ENCODE measurements at regions not wholly inside any gene's neighbourhood (a gene's known extent, or its start where the extent isn't known, plus 50 kb on each side); places are given as distances from the start of the nearest gene placed in this dataset.

GRCh38 chr18:47758000-47758399 is 172.5 kb downstream of the SMAD2 start:
- DNase-seq (ENCODE audit: low read depth in 3 of 3): no peak

DNA sequence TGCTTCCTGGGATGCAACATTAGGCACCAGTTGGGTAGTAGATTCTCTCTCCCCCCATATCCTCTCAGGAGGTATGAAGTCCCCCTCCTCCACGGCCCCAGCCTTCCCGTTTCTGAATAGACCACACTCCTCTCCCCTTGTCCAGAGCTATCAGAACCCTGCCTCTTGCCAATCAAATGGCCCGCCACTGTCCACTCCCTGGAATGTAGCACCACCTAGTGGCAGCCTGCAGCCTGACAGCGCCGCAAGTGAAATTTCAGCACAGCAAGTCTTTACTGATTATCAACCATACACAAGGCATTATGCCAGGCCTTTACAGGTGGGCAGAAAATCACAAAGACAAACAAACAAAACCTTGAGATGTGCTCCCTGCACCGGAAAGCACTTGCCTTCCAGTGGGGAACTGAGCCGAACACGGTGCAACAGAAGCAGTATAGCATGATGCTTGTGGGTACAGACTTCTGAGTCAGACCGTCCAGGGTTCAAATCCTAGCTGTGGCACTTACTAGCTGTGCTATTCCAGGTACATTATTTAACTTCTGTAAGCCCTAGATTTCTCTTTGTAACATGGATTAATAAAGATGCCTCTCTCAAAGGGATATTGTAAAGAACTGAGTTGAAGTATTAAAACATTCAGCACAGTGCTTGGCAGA is 174.0 kb downstream of the SMAD2 start:
- DNase-seq (ENCODE audit: low read depth in 3 of 3): peak; percentile 27 to 46 (median 30)

DNA sequence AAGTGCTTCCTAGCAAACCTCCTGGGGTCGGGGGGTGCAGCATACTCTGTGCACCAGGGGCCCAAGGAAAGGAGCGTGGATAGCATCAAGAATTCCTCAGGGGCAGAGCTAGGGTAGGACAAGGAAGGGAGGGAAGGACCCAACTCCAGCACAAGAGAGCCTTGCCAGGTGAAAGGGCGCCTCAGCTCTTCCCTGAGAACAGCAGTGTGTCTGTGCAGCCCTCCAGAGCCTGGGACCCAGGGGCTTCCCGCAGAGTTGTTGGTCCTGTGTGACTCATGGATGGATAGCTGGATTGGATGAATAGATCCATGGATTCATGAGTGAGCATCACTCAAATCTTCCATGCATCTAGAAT is 175.4 kb downstream of the SMAD2 start:
- no peak for DNase-seq (ENCODE audit: low read depth in 3 of 3)

- DNase-seq (ENCODE audit: low read depth in 3 of 3): peak; percentile 37 to 55 (median 47)
Measured at GRCh38 chr18:47754311-47755101, 176.0 kb downstream of the SMAD2 start.

- DNase-seq (ENCODE audit: low read depth in 3 of 3): no peak
Measured at GRCh38 chr18:47752796-47753645, 177.4 kb downstream of the SMAD2 start.

GRCh38 chr18:47750889-47751423 is 179.5 kb downstream of the SMAD2 start:
- DNase-seq (ENCODE audit: low read depth in 3 of 3): no peak

DNA sequence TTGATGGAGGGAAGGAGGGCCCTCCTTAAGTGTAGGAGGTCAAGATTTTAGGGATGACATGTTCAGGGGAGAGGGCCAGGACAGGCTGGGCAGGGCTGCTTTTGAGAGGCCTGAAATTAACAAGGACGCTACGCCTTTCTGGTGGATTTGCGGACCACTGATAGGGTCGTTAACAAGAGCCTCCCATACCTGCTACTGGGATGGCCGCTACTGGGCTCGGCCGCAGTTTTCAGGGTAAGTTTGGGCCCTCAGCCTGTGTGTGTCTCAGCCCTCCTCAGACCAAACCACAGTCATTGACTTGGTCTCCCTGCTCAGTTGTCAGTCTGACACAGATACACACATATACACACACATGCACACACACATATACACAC is 180.9 kb downstream of the SMAD2 start:
- no peak for DNase-seq (ENCODE audit: low read depth in 3 of 3)

DNA sequence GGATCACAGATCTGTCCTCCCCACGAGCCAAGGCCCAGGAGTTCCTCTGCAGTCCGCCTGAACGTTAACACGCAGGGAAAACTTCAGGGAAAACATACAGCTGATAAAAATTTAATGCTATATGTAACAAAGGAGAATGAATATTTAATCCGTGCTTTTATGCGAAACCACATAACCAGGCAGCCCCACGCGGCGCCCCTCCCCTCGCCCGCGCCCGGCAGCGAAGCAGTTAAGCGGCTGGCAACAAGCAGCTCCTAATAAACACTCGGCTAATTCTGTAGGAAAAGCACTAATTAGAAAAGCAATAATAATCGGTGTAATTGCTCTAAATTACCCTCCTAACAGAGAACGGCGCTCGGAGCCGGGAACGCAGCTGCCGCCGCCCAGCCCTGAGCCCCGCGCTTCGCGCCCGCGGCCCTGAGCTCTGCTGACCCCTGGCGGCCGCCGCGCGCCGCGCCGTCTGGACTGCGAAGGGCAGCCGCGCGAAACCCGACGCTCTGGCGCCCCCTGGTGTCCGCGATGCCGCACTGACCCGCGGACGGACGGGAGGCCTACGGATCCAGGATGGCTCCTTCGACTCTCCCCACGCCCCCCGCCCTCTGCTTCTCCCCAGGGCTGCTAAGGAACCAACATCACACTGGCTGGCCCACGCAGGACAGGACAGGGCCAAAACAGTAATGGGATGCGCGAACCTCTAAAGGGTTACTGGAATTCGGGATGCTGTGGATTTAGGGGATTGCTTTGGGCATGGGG is 181.4 kb downstream of the SMAD2 start:
- DNase-seq (ENCODE audit: low read depth in 3 of 3): peak; percentile 53 to 67 (median 67)

GRCh38 chr18:47748093-47748796 is 182.2 kb downstream of the SMAD2 start:
- DNase-seq (ENCODE audit: low read depth in 3 of 3): no peak

DNA sequence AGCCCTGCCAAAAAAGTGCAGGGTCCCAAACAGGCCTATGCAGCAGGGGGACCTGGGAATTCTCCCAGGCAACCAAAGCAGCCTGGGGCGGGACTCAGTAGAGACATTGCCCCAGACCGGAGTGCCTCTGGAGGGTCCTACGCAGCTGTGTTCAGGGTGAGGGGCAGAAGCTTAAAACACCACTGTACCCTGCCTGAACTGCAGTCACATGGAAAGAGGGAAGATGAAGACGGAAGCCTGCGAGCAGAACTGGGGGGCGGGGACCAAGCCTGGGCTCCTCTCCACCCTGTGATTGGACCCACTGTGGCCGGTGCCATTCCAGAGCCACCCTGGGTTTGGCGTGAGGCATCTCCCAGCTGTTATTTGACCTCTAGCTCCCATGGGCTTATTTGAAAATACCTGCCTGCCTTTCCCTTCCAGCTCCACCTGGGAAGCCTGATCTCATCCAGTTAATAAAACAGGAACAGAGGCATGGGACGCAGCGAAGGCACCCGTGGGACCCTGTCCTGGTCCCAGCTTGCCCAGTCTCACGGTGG is 183.1 kb downstream of the SMAD2 start:
- DNase-seq (ENCODE audit: low read depth in 3 of 3): no peak

DNA sequence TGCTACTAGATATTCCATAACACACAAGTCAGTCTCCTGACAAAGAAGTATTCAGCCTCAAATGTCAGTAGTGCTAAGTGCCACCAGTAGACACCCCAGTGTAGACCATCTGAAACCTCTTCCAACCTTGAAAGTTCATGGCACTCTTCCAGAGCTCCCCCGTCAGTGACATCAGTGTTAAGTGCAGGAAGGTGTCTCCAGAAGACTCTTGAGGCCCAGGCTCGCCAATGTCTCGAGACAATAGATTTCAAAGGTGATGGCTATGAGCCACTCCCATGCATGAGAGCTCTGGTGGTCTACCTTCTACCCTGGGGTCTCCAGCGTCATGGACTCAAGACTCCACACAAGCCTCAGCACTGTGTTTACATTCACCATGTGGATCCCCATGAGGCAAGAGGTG is 183.8 kb downstream of the SMAD2 start:
- DNase-seq (ENCODE audit: low read depth in 3 of 3): no peak

GRCh38 chr18:47745227-47745626 is 185.2 kb downstream of the SMAD2 start:
- DNase-seq (ENCODE audit: low read depth in 3 of 3): no peak

GRCh38 chr18:47737956-47738355 is 192.5 kb downstream of the SMAD2 start:
- DNase-seq (ENCODE audit: low read depth in 3 of 3): no peak

DNA sequence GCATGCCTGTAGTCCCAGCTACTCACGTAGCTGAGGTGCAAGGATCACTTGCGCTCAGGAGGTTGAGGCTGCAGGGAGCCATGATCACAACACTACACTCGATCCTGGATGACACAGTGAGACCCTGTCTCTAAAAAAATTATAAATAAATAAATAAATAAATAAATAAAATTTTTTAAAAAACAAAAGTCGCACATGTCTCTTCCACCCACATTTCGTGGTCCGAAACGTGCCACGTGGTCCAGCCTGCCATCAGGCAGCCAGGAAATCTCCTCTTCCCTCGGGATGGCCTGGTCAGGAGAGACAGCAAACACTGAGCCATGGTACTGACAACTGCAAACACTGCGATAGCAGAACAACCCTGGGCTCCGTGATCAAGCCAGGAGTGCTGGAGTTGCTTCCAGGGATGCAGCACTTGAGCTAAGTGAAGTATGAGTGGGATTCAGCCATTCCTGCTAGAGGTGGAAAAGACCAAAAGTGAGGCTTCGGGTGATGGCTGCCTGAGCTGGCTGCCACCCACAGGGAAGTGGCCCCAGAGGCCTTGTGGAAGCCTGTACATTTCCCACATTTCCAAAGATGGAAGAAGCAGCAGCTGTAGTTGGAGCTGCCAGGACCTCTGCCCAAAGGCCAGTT is 193.1 kb downstream of the SMAD2 start:
- DNase-seq (ENCODE audit: low read depth in 3 of 3): no peak

DNA sequence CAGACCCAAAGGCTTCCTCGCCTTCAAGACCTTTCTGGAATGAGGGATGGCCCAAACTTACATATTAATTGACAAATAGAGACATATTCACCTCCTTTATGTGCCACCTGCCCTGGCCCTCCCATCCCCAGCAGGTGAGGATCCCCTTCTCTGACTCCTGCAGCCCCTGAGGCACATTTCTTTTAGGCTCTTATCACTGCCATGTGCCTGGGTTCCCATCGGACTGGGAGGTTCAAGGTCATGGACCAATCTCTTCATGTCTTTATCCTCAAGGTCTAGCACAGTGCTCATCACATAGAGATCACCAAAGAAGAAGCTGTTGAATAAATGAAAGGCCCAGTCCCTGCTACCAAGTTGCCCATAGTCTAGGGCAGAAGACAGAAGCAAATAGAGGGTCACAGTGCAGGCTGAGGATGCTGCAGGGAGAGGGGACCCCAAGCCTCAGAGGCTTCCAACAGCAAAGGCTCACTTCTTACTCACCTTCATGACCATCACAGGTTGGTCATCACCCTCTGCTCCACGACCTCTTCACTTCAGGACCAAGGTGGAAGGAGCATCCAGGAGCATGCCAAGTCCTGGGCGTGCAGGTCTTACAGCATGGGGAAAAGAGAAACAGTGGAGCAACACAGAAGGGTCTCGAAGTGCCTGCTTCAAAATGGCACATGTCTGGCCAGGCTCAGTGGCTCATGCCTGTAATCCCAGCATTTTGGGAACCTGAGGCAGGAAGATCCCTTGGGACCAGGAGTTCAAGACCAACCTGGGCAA is 193.9 kb downstream of the SMAD2 start:
- no peak for DNase-seq (ENCODE audit: low read depth in 3 of 3)

- DNase-seq (ENCODE audit: low read depth in 3 of 3): no peak
Measured at GRCh38 chr18:47735041-47735702, 195.3 kb downstream of the SMAD2 start.

DNA sequence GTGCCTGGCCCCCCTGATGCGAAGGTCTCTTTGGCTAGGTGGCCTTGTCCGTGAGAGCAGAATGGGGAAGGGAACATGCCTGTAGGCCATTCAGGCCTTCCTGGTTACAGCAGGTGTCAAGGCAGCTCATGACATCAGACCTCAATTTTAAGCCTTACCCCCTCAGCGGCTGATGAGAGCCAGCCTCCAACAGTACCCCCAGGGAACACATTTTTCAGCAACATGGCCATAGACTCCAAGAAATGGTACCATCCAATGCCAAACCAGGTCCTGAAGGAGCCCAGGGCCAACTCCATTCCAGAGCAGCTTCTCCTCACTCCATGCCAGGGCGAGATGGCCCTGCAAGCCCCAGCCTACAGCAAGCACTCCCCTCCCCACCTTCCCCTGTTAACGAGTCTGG is 199.2 kb downstream of the SMAD2 start:
- no peak for DNase-seq (ENCODE audit: low read depth in 3 of 3)

DNA sequence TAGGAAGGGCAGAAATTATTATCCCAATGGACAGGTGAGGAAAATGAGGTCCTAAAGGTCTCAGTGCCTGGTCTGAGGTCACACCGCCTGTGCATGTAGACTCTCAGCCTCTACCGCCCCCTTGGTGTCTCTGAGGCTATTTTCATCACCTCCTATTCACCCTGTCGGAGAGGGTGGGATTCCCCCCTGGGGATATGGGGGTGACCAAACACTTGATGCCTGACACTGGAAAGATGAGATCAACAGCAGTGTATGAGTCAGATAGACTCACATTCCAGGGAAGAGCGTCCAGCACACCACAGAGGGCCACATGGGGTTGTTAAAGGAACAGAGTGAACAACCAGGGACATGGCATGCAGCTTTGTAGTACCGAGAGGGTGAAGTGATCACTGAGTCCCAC is 199.7 kb downstream of the SMAD2 start:
- no peak for DNase-seq (ENCODE audit: low read depth in 3 of 3)

DNA sequence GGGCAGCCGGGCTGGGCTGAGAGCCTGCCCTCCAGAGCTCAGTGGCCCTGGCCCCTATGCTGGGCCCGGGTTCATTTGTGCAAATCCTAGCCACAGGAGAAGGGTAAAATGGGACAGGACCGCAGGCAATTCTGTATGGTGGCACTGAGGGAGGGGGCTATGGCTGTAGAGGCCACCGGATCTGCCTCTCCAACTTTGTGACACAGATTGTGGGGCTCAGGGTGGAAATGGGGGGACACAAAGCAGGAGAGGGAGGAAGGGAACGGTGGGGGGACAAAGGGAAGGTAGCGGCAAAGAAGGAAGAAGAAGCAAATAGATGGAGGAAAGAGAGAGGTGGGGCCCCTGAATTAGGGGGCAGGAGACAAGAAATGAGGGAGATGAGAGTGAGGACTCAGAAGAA is 201.1 kb downstream of the SMAD2 start:
- DNase-seq (ENCODE audit: low read depth in 3 of 3): no peak
